Activated CD8-positive, alpha-beta memory T cell treated with anti-CD3 and anti-CD28 coated beads for 4 hours (primary cell): ENCODE measurements at regions not wholly inside any gene's neighbourhood (a gene's known extent, or its start where the extent isn't known, plus 50 kb on each side); places are given as distances from the start of the nearest gene placed in this dataset.

Source experiments
- DNase-seq, 2 donors: peaks; one replicate each; pipeline ENCODE4 v3.0.0-alpha.2; 2020; ENCODE audit warnings: low read depth in 2 of 2

GRCh38 chr6:1257778-1258177 lies 54.1 kb upstream of the FOXQ1 start:
- no peak for DNase-seq

- no peak for DNase-seq
Measured at GRCh38 chr6:1256435-1257008, 55.4 kb upstream of the FOXQ1 start.

GRCh38 chr6:1255636-1256365 lies 56.1 kb upstream of the FOXQ1 start:
- no peak for DNase-seq

- no peak for DNase-seq
Measured at GRCh38 chr6:1254326-1254725, 57.6 kb upstream of the FOXQ1 start.

GRCh38 chr6:1253816-1254215 lies 58.1 kb upstream of the FOXQ1 start:
- DNase-seq, result no peak

GRCh38 chr6:1251198-1252155 lies 60.4 kb upstream of the FOXQ1 start:
- no peak for DNase-seq

- DNase-seq, result no peak
Measured at GRCh38 chr6:1250489-1251197, 61.3 kb upstream of the FOXQ1 start.

GRCh38 chr6:1247894-1248293 lies 64.0 kb upstream of the FOXQ1 start:
- DNase-seq, result no peak

- no peak for DNase-seq
Measured at GRCh38 chr6:1247056-1247455, 64.8 kb upstream of the FOXQ1 start.

GRCh38 chr6:1244941-1245340 lies 67.0 kb upstream of the FOXQ1 start:
- no peak for DNase-seq

GRCh38 chr6:1244278-1244677 lies 67.6 kb upstream of the FOXQ1 start:
- DNase-seq, result no peak

GRCh38 chr6:1242446-1242845 lies 69.5 kb upstream of the FOXQ1 start:
- DNase-seq, result no peak

- DNase-seq, result no peak
Measured at GRCh38 chr6:1242021-1242420, 69.9 kb upstream of the FOXQ1 start.

GRCh38 chr6:1240766-1241318 lies 71.1 kb upstream of the FOXQ1 start:
- no peak for DNase-seq

- no peak for DNase-seq
Measured at GRCh38 chr6:1239805-1240204, 72.1 kb upstream of the FOXQ1 start.

- no peak for DNase-seq
Measured at GRCh38 chr6:1238040-1238439, 73.9 kb upstream of the FOXQ1 start.

- no peak for DNase-seq
Measured at GRCh38 chr6:1237636-1238035, 74.3 kb upstream of the FOXQ1 start.

GRCh38 chr6:1235825-1236224 lies 76.1 kb upstream of the FOXQ1 start:
- DNase-seq, result no peak

- DNase-seq, result no peak
Measured at GRCh38 chr6:1233924-1234323, 78.0 kb upstream of the FOXQ1 start.

GRCh38 chr6:1232578-1232977 lies 79.3 kb upstream of the FOXQ1 start:
- no peak for DNase-seq

GRCh38 chr6:1231941-1232340 lies 80.0 kb upstream of the FOXQ1 start:
- no peak for DNase-seq
